HG03039 (cell line): ENCODE measurements at regions not wholly inside any gene's neighbourhood (a gene's known extent, or its start where the extent isn't known, plus 50 kb on each side); places are given as distances from the start of the nearest gene placed in this dataset.

Experiments
- ATAC-seq: cut with Tn5 transposase; IDR thresholded peaks from one replicate; pipeline ENCODE4 v1.9.1; 2021; ENCODE audit warnings: mild to moderate bottlenecking, moderate library complexity; ENCODE audit not compliant: unreplicated experiment

- ATAC-seq = no peak
These were observed 156.4 kb upstream of the KL start for GRCh38 chr13:32859707-32860292.

GRCh38 chr13:32861304-32861703, 154.9 kb upstream of the KL start:
- ATAC-seq = no peak

DNA sequence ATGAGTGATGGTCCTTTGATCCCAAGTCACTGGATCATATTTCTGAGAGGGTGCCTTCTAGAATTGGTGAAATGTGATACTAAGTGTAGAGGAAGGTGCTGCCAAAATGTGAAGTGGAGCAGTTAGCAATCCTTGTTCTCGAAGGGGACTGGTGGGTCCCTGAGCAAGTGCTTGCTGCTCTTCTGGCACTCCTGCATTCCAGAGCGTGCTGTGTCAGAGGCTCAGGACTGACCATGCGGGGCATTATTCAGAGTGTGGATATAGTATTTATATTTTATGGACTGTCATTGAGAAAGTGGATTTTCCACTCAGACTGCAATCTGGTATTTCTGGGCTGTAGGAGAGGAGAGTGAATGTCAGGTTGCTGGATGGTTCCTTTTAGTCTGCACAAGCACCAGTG, 152.6 kb upstream of the KL start:
- no peak for ATAC-seq

GRCh38 chr13:32866921-32867320, 149.3 kb upstream of the KL start:
- ATAC-seq = no peak

DNA sequence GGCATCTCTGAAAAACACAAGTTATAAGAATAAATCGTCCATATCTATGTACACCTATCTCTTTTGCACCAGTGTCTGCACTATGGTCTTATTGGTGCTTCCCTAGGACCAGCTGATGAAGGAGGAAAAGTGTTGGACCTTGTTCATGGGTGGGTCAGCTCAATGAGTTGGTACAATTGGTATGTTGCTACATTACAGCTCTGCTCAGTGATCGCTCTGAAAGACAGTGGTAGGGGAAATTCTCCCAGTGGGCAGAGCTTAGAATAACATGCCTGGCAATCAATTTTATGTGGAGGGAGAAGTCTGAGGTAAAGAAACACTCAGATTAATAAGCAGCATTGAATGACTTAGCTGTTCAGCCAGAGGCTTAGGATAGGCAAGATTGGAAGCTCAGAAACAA, 138.7 kb upstream of the KL start:
- ATAC-seq = no peak

GRCh38 chr13:32878163-32878562, 138.1 kb upstream of the KL start:
- ATAC-seq = no peak

DNA sequence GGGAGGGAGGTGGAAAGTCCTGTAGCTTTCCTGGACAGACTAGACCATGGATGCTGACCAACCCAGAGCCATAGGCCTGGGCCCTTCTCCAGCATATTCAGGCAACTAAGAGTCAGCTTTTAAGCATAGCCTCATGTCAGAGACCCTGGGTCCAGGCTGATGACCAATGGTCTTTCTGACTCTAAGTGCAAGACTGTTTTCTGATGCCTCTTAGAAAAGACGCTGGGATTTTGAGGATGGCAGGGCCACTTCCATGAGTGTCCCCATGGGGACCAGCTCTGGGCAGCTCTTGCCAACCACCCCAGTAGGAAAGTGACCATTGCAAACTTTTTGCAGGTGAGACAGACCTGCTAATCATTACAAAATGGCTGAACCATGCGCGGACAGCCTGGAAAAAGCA, 135.6 kb upstream of the KL start:
- no peak for ATAC-seq

DNA sequence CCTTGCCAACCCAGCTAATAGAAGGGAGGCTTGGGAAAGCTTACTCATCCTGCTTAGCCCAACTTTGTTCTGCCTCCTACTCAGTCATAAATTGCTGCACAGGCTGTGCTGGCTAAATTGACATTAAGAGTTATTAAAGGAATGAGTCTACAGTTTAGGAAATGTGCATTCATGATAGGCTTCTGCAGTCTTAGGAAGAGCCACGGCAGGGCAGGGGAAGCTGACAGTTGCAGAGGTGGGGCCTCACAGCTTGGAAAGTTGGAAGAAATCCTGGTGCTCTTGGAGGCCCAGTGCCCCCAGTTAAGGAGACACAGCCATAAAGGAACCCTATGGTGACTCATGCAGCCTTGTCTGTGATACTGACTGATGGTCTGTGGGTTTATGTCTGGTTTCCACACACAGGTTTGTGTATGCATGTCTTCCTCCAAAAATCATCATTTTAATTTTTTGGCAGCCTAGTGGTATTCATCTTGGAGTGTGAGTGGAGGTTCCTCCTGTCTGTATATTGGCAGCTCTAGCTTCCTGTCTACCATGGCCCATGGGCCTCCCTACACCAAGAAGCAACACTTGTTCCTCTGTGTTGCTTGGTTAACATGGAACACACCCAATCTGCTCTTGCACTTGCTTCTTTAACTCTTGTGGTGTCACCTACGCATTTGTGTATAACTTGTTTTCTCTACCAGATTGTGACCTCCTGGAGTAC, 135.0 kb upstream of the KL start:
- no peak for ATAC-seq

GRCh38 chr13:32881777-32882145, 134.5 kb upstream of the KL start:
- ATAC-seq = no peak

DNA sequence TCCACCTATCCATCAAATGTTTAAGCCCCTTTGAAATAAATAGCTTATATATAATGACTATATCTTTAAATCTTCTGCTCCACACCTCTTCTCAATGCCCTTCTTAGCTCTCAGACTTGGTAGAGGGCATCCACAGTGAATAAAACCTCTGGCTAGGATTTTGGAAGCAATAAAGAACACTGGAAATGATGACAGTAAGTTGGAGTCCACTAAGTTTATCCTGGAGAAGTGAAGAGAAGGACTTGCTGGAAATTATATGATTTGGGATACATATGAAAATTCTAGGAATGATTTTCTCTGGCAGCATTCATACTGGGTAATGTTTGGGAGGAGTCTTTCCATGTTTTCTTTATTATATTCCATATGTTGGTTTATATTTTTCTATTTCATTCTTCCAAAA, 133.5 kb upstream of the KL start:
- ATAC-seq = no peak

DNA sequence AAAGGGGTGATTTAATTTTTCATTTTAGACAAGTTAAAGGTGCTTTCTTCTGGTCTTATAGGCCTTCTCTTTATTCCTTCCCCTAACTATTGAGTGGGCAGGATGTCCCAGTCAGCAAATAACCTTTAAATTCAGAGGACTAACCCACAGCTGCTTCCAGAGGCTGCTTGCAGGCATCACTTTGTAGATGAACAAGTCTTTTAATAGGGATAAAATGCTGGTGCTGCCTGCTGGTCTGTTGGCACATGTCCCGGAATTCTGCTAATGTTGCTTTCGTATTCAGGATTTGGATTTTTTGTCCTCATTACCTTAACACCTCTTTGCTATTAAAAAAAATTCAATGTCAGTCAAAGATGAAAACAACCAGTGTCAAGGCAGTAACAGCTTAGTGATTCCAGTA, 132.7 kb upstream of the KL start:
- ATAC-seq = no peak

DNA sequence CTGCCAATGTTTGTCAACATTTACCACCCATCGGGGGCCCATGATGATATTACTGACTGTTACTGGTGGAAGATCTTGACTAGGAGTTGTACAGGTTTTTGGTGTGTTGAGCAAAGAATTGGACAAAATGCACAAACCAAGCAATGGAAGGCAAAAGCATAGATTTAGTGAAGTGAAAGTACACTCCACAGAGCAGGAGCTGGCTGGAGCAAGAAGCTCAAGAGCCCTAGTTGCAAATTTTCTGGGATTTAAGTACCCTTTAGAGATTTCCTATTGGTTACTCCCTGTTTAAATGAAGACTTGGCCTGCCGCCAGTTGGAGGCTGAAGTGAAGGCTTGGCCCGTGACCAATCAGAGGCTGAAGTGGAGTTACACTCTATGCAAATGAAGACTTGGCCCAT, 128.6 kb upstream of the KL start:
- no peak for ATAC-seq

GRCh38 chr13:32889986-32890565, 126.1 kb upstream of the KL start:
- no peak for ATAC-seq

DNA sequence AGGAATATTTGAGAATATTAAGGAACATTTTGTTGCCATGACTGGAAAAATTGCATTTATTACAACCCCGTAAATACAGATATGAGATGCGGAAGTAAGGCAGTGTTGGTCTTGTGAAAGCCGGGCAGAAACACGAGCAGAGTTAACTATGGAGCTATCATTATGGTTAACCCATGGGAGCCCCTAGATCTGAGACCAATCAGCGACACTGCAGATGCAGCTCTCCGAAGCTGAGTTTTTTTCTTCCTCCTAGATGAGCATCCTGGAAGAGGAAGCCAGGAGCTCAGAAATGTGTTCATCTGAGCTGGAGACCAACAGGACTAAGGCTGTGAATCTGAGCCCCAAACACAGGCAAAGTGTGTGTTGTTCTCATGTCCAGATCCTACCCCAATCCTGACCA, 123.0 kb upstream of the KL start:
- ATAC-seq = no peak

- no peak for ATAC-seq
These were observed 121.6 kb upstream of the KL start for GRCh38 chr13:32894589-32895001.

DNA sequence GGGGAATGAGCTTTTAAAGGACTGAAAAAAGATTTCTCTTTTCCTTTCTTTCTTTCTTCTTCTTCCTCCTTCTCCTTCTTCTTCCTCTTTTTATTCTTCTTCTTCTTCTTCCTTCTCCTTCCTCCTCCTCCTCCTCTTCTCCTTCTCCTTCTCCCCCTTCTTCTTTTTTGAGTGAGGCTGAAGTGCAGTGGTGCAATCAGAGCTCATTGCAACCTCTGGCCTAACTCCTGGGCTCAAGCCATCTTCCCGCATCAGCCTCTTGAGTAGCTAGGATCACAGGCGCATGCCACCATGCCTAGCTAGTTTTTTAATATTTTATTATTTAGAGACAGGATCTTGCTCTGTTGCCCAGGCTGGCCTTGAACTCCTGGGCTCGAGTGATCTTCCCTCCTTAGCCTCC, 120.9 kb upstream of the KL start:
- no peak for ATAC-seq

GRCh38 chr13:32897296-32897695, 118.9 kb upstream of the KL start:
- ATAC-seq = no peak

GRCh38 chr13:32902029-32902780, 114.0 kb upstream of the KL start:
- no peak for ATAC-seq

- no peak for ATAC-seq
These were observed 113.3 kb upstream of the KL start for GRCh38 chr13:32902874-32903273.

DNA sequence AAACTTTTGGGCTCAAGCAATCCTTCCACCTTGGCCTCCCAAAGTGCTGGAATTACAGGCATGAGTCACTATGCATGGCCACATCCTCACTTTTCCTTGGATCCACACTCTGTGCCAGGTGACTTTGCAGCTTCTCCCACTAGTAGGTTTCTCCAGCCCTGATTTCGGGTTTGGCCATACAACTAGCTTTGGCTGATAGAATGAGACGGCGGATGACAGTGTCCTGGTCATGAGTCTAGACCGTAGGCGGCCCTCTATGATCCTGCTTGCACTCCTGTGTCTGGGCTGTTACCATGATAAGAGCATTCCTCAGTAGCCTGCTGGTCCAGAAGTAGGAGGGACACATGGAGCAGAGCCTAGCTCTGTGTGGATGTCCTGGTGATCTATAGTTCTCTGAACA, 112.5 kb upstream of the KL start:
- no peak for ATAC-seq

DNA sequence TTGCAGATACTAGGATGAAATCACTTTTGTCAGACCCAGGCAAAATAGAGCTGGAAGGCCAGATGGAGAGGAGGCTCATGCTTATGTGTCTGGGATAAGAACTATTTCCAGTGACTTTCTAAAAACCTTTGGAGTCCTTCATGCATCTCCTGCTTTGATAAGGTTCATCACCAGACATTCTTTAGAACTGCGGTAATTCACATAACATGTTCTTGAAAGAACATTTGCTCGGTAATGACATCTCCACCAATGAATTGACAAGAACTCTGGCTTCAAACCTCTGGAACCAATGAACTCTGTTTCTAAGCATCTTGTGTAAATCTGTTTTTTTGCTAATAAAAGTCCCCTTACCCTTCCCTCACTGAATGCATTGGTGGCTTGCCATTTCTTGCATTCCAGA, 112.0 kb upstream of the KL start:
- ATAC-seq = no peak
